ENCODE measurements at regions not wholly inside any gene's neighbourhood (a gene's known extent, or its start where the extent isn't known, plus 50 kb on each side); places are given as distances from the start of the nearest gene placed in this dataset.

GRCh38 chr4:175531405-175532091, 280.5 kb downstream of the GPM6A start:
- no peak overlapping the region for H3K4me3 ChIP-seq

GRCh38 chr4:175536852-175537453, 275.1 kb downstream of the GPM6A start:
- H3K36me3 ChIP-seq (ENCODE audit: insufficient read depth, low read length) = no peaks in the 10 kb centered on the region
- H3K4me3 ChIP-seq = no peak overlapping the region
- DNase-seq (ENCODE audit: low read depth, low spot score) = no peak
- TF ChIP-seq POLR2AphosphoS5 (IDR thresholded peaks at IDR 0.05; ENCODE audit: borderline replicate concordance, low read depth, low read length) (no peak), EZH2 (IDR thresholded peaks at IDR 0.05) (no peak), FOXP2 (optimal IDR thresholded peaks at IDR 0.05; ENCODE audit: control extremely low read depth, extremely low read length, insufficient read depth) (no peak)
- no peaks in the 10 kb centered on the region for H3K9me3 ChIP-seq (ENCODE audit: low read depth, low read length)
- H3K9ac ChIP-seq (ENCODE audit: insufficient read length) = no peak overlapping the region
- no peak overlapping the region for H3K27ac ChIP-seq

More at GRCh38 chr4:175531405-175532091, 280.5 kb downstream of the GPM6A start:
- DNase-seq (ENCODE audit: low read depth, low spot score) = no peak
- H3K9me3 ChIP-seq (ENCODE audit: low read depth, low read length) = no peaks in the 10 kb centered on the region
- TF ChIP-seq POLR2AphosphoS5 (IDR thresholded peaks at IDR 0.05; ENCODE audit: borderline replicate concordance, low read depth, low read length) (no peak), EZH2 (IDR thresholded peaks at IDR 0.05) (no peak), FOXP2 (optimal IDR thresholded peaks at IDR 0.05; ENCODE audit: control extremely low read depth, extremely low read length, insufficient read depth) (no peak)
- no peak overlapping the region for H3K27ac ChIP-seq
- H3K9ac ChIP-seq (ENCODE audit: insufficient read length) = no peak overlapping the region
- no peaks in the 10 kb centered on the region for H3K36me3 ChIP-seq (ENCODE audit: insufficient read depth, low read length)

GRCh38 chr4:175539498-175539897, 272.6 kb downstream of the GPM6A start:
- TF ChIP-seq POLR2AphosphoS5 (IDR thresholded peaks at IDR 0.05; ENCODE audit: borderline replicate concordance, low read depth, low read length) (no peak), EZH2 (IDR thresholded peaks at IDR 0.05) (no peak), FOXP2 (optimal IDR thresholded peaks at IDR 0.05; ENCODE audit: control extremely low read depth, extremely low read length, insufficient read depth) (no peak)
- DNase-seq (ENCODE audit: low read depth, low spot score) = no peak

DNA sequence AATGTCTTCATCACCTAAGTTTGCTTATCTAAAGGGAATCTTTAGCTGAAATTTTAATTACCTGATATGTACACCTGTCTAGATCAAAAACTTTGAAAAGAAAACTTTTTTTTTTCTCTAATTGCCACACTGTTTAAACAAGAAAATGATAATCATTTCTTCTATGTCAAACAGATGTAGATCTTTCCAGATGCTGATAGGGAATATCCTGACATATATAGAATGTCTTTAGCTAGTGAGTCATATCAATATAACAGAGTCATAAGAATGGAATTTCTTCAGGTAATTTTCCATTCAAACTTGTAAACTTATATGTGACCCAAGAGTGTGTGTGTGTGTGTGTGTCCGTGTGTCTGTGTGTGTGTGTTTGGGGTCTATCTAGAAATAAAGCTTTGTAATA, 271.9 kb downstream of the GPM6A start:
- Histone ChIP-seq H3K9ac (ENCODE audit: insufficient read length) (no peak overlapping the region), H3K4me3 (no peak overlapping the region), H3K9me3 (ENCODE audit: low read depth, low read length) (no peaks in the 10 kb centered on the region), H3K27ac (no peak overlapping the region), H3K36me3 (ENCODE audit: insufficient read depth, low read length) (no peaks in the 10 kb centered on the region)
- TF ChIP-seq FOXP2 (optimal IDR thresholded peaks at IDR 0.05; ENCODE audit: control extremely low read depth, extremely low read length, insufficient read depth) (no peak), POLR2AphosphoS5 (IDR thresholded peaks at IDR 0.05; ENCODE audit: borderline replicate concordance, low read depth, low read length) (no peak), EZH2 (IDR thresholded peaks at IDR 0.05) (no peak)
- no peak for DNase-seq (ENCODE audit: low read depth, low spot score)

More at GRCh38 chr4:175539498-175539897, 272.6 kb downstream of the GPM6A start:
- H3K9ac ChIP-seq (ENCODE audit: insufficient read length) = no peak overlapping the region
- H3K27ac ChIP-seq = no peak overlapping the region
- no peaks in the 10 kb centered on the region for H3K36me3 ChIP-seq (ENCODE audit: insufficient read depth, low read length)
- no peaks in the 10 kb centered on the region for H3K9me3 ChIP-seq (ENCODE audit: low read depth, low read length)
- no peak overlapping the region for H3K4me3 ChIP-seq

DNA sequence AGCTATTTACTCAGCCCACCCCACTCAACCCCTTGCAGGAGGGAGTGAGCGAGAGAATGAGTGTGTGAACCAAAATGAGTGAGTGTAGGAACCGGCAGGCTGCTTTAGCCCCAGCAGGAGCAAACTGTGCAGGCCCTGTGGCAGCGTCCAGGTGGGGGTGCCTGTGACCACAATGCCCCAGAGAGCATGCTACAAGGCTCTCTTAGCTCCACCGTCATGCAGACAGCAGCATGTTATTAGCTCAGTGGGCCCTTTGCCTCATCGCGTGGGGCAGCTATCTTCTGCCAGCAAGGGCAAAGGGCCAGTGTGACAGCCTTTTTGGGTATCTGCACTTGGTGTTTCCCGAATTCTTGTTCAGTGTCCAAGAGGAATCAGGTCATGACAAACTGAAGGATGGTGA, 271.3 kb downstream of the GPM6A start:
- DNase-seq (ENCODE audit: low read depth, low spot score) = no peak
- no peak overlapping the region for H3K9ac ChIP-seq (ENCODE audit: insufficient read length)
- TF ChIP-seq EZH2 (IDR thresholded peaks at IDR 0.05) (no peak), POLR2AphosphoS5 (IDR thresholded peaks at IDR 0.05; ENCODE audit: borderline replicate concordance, low read depth, low read length) (no peak), FOXP2 (optimal IDR thresholded peaks at IDR 0.05; ENCODE audit: control extremely low read depth, extremely low read length, insufficient read depth) (no peak)
- H3K9me3 ChIP-seq (ENCODE audit: low read depth, low read length) = no peaks in the 10 kb centered on the region
- H3K36me3 ChIP-seq (ENCODE audit: insufficient read depth, low read length) = no peaks in the 10 kb centered on the region
- H3K27ac ChIP-seq = no peak overlapping the region
- H3K4me3 ChIP-seq = no peak overlapping the region

DNA sequence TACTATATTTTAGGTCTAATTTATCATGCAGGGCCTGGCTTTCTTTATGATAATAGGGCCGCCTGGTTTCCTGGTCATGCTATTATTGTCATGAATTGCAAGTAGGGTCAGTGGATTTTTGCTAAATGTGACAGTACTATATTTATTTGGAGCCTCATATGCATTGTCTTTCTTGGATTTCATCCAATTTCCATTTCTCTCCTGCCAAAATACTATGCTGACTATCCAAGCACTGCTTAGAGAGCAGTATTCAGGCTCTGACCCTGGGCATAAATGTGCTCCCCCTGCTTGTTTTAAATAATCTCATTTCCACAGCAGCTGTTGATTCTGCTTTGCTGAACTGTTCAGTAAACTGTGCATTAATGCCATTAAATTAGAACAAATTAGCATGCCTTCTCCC, 269.3 kb downstream of the GPM6A start:
- Histone ChIP-seq H3K36me3 (ENCODE audit: insufficient read depth, low read length) (no peaks in the 10 kb centered on the region), H3K4me3 (no peak overlapping the region), H3K9ac (ENCODE audit: insufficient read length) (no peak overlapping the region), H3K9me3 (ENCODE audit: low read depth, low read length) (no peaks in the 10 kb centered on the region), H3K27ac (peak overlapping the region; percentile 71)
- TF ChIP-seq FOXP2 (optimal IDR thresholded peaks at IDR 0.05; ENCODE audit: control extremely low read depth, extremely low read length, insufficient read depth) = no peak
- no peak for TF ChIP-seq EZH2 (IDR thresholded peaks at IDR 0.05)
- no peak for TF ChIP-seq POLR2AphosphoS5 (IDR thresholded peaks at IDR 0.05; ENCODE audit: borderline replicate concordance, low read depth, low read length)
- no peak for DNase-seq (ENCODE audit: low read depth, low spot score)

DNA sequence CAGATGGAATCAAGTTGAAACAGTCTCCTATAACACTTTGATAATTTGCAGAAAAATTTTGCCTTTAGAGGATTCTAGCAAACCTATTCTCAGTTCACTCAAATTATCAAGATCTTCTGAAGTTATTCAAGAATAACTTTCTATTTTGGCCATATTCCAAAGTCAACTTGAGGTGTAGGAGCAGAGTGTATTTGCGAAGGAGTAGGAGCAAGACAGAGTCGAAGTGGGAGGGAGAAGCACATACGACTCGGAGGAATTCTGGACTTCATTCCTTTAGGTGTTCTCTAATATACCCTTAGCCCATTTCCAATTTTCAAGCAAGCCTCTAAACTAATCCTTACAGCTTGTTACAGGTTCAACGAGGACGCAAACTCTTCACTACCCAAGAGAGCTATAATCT, 252.9 kb downstream of the GPM6A start:
- no peak for DNase-seq (ENCODE audit: low read depth, low spot score)
- peak overlapping the region; percentile 79 for H3K27ac ChIP-seq
- TF ChIP-seq EZH2 (IDR thresholded peaks at IDR 0.05) = no peak
- H3K9me3 ChIP-seq (ENCODE audit: low read depth, low read length) = no peaks in the 10 kb centered on the region
- H3K9ac ChIP-seq (ENCODE audit: insufficient read length) = peak overlapping the region; percentile 66
- H3K4me3 ChIP-seq = peak overlapping the region; percentile 69
- no peaks in the 10 kb centered on the region for H3K36me3 ChIP-seq (ENCODE audit: insufficient read depth, low read length)

DNA sequence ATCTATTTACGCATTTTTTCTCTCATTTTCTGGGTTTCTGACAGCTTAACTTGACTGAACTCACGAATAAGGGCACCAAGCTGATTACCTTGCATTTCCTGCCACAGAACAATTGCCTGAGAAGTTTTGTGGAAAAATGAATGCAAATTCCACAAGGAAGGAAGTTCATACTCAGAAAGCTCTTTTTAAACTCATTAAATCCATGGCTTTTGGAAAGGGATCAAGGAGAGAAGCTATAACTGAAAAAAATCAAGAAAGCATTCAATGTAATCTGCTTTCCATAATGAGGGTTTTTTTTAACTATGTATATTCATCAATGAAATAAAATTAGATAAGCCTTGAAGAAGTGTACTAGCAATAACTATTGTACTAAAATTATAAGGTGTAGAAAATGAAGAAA, 252.5 kb downstream of the GPM6A start:
- Histone ChIP-seq H3K36me3 (ENCODE audit: insufficient read depth, low read length) (no peaks in the 10 kb centered on the region), H3K4me3 (peak overlapping the region; percentile 69), H3K9ac (ENCODE audit: insufficient read length) (peak overlapping the region; percentile 66), H3K9me3 (ENCODE audit: low read depth, low read length) (no peaks in the 10 kb centered on the region), H3K27ac (peak overlapping the region; percentile 79)
- TF ChIP-seq EZH2 (IDR thresholded peaks at IDR 0.05) (no peak), FOXP2 (optimal IDR thresholded peaks at IDR 0.05; ENCODE audit: control extremely low read depth, extremely low read length, insufficient read depth) (no peak), POLR2AphosphoS5 (IDR thresholded peaks at IDR 0.05; ENCODE audit: borderline replicate concordance, low read depth, low read length) (no peak)
- peak; percentile 44 for DNase-seq (ENCODE audit: low read depth, low spot score)

Data from SK-N-MC (cell line).